Fibroblast of the conjunctiva (primary cell): ENCODE measurements at regions not wholly inside any gene's neighbourhood (a gene's known extent, or its start where the extent isn't known, plus 50 kb on each side); places are given as distances from the start of the nearest gene placed in this dataset.
A peak's percentile ranks its signal among the peaks of the same experiment; 100 is the strongest.
"Not testable (repeated sequence)": the region's sequence is repeated elsewhere in the genome, so short reads cannot be mapped to it uniquely, and the experiment has no call there.

Source experiments
- DNase-seq: peaks from one replicate; pipeline ENCODE4 v3.0.0-alpha.2; 2010; ENCODE audit warnings: low read depth

GRCh38 chr3:35849496-35849895 lies 210.2 kb downstream of the ARPP21 start:
- DNase-seq = no peak

GRCh38 chr3:35849963-35850362 lies 210.6 kb downstream of the ARPP21 start:
- DNase-seq = no peak

- DNase-seq = no peak
Observed at GRCh38 chr3:35857004-35857403, 217.7 kb downstream of the ARPP21 start.

GRCh38 chr3:35862057-35862456 lies 222.7 kb downstream of the ARPP21 start:
- DNase-seq = no peak

- DNase-seq = no peak
Observed at GRCh38 chr3:35864871-35865270, 225.5 kb downstream of the ARPP21 start.

GRCh38 chr3:35867791-35868190 lies 228.5 kb downstream of the ARPP21 start:
- DNase-seq = no peak

- no peak for DNase-seq
Observed at GRCh38 chr3:35871009-35871408, 231.7 kb downstream of the ARPP21 start.

- DNase-seq = no peak
Observed at GRCh38 chr3:35883929-35884328, 244.6 kb downstream of the ARPP21 start.

- no peak for DNase-seq
Observed at GRCh38 chr3:35894735-35895134, 255.4 kb downstream of the ARPP21 start.

- no peak for DNase-seq
Observed at GRCh38 chr3:35899245-35899644, 259.9 kb downstream of the ARPP21 start.

- no peak for DNase-seq
Observed at GRCh38 chr3:35900079-35900478, 260.8 kb downstream of the ARPP21 start.

- DNase-seq = peak; percentile 58
Observed at GRCh38 chr3:35908366-35909232, 269.3 kb downstream of the ARPP21 start.

- DNase-seq = no peak
Observed at GRCh38 chr3:35919160-35919559, 279.8 kb downstream of the ARPP21 start.

GRCh38 chr3:35921718-35922117 lies 282.4 kb downstream of the ARPP21 start:
- DNase-seq = no peak

GRCh38 chr3:35924070-35924469 lies 284.7 kb downstream of the ARPP21 start:
- not testable (repeated sequence) for DNase-seq

- no peak for DNase-seq
Observed at GRCh38 chr3:35927441-35927840, 288.1 kb downstream of the ARPP21 start.

GRCh38 chr3:35929158-35929557 lies 289.8 kb downstream of the ARPP21 start:
- DNase-seq = no peak

- no peak for DNase-seq
Observed at GRCh38 chr3:35931867-35932266, 292.5 kb downstream of the ARPP21 start.

- DNase-seq = peak; percentile 55
Observed at GRCh38 chr3:35932995-35933394, 293.7 kb downstream of the ARPP21 start.

GRCh38 chr3:35936571-35936970 lies 297.2 kb downstream of the ARPP21 start:
- no peak for DNase-seq

- no peak for DNase-seq
Observed at GRCh38 chr3:35944926-35945710, 305.8 kb downstream of the ARPP21 start.

GRCh38 chr3:35946121-35946853 lies 307.0 kb downstream of the ARPP21 start:
- DNase-seq = peak; percentile 41
